Tibial nerve (tissue), 3 donors: ENCODE measurements at regions not wholly inside any gene's neighbourhood (a gene's known extent, or its start where the extent isn't known, plus 50 kb on each side); places are given as distances from the start of the nearest gene placed in this dataset.
"Not testable (repeated sequence)": the region's sequence is repeated elsewhere in the genome, so short reads cannot be mapped to it uniquely, and the experiment has no call there.

ENCODE experiments used
- POLR2A ChIP-seq, 2 donors: fragments of 450-650 bp; IDR thresholded peaks; one replicate each; pipeline ENCODE4 v1.6.1; 2017; ENCODE audit warnings: antibody characterized with exemption in 2 of 2, mild to moderate bottlenecking in 2 of 2, moderate library complexity in 2 of 2
- TF ChIP-seq, protein P1 (sequence below), 5 experiments: fragments of 200-600 bp in 3 of 5; fragments of 450-650 bp in 2 of 5; sonication (generic) in 3 of 5; IDR thresholded peaks; one replicate each; pipeline ENCODE4 v1.5.1; 2016 to 2019; ENCODE audit warnings: antibody characterized with exemption in 5 of 5, mild to moderate bottlenecking in 3 of 5, moderate library complexity in 2 of 5

DNA sequence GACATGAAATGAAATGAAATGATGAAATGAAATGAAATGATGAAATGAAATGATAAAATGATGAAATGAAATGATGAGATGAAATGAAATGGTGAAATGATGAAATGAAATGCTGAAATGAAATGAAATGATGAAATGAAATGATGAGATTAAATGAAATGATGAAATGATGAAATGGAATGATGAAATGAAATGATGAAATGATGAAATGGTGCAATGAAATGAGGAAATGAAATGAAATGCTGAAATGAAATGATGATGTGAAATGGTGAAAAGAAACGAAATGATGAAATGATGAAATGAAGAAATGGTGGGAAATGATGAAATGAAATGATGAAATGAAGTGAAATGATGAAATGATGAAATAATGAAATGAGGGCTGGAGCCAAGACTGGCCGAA is 559.1 kb upstream of the WSB1 start:
- TF ChIP-seq, protein P1, sequence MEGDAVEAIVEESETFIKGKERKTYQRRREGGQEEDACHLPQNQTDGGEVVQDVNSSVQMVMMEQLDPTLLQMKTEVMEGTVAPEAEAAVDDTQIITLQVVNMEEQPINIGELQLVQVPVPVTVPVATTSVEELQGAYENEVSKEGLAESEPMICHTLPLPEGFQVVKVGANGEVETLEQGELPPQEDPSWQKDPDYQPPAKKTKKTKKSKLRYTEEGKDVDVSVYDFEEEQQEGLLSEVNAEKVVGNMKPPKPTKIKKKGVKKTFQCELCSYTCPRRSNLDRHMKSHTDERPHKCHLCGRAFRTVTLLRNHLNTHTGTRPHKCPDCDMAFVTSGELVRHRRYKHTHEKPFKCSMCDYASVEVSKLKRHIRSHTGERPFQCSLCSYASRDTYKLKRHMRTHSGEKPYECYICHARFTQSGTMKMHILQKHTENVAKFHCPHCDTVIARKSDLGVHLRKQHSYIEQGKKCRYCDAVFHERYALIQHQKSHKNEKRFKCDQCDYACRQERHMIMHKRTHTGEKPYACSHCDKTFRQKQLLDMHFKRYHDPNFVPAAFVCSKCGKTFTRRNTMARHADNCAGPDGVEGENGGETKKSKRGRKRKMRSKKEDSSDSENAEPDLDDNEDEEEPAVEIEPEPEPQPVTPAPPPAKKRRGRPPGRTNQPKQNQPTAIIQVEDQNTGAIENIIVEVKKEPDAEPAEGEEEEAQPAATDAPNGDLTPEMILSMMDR (IDR thresholded peaks at IDR 0.05), result not testable (repeated sequence)
- not testable (repeated sequence) for TF ChIP-seq POLR2A (IDR thresholded peaks at IDR 0.05)
